Pulmonary artery endothelial cell (primary cell): ENCODE measurements at regions not wholly inside any gene's neighbourhood (a gene's known extent, or its start where the extent isn't known, plus 50 kb on each side); places are given as distances from the start of the nearest gene placed in this dataset.

Experiments
- DNase-seq: peaks from one replicate; pipeline ENCODE4 v3.0.0-alpha.2; 2011; ENCODE audit warnings: low read depth, low spot score

DNA sequence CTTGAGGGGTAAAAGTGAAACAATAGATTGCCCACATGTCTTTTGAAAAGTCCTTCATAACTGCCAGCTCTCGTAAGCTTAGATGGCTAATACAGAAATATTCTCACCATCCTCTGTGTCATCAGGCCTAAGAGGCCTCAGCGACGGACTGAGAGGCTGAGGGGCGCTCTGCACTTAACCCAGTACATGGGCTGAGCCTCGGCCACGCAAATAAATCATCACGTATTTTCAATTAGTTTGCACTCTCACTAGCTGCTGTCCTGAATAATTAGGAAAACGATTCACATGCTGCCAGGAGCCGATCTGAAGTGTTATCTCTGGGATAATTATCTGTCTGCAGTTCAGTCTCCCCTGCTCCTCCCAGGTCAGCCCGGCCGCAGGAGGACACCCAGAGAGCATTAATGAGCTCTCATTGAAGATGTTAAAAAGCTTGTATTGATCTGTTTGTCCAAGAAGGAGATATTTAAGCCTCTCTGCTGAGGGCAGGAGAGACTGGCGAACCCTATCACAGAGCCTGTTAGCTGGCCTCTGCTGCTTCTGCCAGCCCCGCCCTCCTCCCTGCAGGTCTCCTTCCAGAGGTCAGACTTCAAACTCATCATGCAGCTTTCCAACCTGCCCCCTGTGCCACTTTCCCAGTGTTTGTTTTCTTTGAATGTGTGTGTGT is 1051.3 kb downstream of the VRK1 start:
- no peak for DNase-seq

DNA sequence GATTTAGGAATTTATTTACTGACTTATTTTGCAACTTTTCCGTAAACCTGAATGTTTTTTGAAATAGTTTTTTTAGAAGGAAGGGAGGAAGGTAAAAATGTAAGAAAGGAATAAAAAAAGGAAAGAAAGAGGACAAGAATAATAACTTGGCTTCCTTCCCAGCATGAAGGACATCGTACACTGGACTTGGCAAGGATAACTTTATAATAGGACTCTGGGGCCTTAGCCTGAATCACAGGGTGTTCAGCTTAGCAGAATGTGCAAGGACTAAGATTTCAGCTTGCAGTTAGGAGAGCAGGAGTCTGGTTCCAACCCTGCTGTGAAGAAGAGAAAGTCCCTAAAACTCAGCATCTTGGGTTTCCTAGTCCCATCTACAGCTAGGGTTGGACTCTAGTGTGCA is 1053.3 kb downstream of the VRK1 start:
- no peak for DNase-seq

DNA sequence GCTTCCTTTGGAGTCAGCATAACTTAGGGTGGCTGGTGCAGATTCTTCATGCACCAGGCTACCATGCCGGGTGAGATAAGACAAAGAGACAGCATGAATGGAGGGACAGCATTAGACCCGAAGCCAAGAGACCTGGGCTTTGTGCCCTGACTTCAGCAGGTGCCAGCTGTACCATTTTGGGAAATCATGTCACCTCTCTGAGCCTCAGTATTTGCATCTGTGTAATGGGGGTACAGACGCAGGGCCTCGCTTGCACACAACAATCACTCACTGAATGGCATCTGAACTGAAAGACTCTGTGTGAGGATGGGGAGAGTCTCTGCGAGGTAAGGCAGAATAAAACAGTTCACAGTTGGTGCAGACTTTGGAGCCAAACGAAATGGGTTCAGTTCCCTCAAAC is 1053.7 kb downstream of the VRK1 start:
- no peak for DNase-seq

DNA sequence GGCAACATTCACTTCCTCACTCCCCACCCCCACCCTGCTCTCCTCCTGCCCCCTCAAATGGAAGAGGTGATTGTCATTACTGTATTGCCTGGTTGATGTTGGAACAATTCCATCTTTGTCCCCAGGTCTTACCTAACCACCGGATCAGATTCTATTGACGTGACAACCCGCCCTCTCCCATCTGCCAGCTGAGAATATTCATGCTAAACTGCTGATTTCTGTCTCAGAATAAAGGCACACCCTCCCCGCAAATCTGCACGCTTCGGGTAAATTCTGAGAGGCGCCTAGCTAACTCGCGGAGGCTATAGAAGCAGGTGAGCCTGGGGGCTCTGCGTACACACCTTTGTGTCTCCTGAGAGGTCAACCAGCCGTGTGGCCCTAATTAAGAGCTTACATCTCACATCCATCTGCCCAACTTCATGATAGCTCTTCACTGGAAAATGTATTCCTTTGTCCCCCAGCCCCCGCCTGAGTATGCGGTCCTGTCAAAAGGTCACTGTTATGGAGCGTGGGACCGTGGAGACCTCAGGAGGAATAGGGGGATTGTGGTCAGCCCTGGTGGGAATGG is 1054.3 kb downstream of the VRK1 start:
- no peak for DNase-seq

DNA sequence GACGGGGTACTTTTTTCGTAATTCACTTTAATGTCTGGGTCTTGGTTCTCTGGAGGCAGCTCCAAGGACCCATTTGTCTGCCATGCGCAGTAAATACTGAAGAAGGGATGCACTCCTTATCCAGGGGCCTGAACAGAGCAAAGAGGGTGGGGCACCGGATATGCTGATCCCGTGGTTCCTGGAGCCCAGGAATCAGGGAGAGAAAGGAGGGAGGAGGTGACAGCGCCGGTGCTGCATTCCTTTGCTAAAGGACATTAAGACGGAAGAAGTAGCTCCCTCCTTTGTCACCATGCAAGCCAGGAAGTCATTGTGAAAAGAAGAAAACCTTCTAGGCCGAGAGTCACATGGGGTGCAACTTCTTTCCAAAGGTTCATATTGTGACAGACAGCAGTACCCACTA is 1057.7 kb downstream of the VRK1 start:
- DNase-seq, result no peak

DNA sequence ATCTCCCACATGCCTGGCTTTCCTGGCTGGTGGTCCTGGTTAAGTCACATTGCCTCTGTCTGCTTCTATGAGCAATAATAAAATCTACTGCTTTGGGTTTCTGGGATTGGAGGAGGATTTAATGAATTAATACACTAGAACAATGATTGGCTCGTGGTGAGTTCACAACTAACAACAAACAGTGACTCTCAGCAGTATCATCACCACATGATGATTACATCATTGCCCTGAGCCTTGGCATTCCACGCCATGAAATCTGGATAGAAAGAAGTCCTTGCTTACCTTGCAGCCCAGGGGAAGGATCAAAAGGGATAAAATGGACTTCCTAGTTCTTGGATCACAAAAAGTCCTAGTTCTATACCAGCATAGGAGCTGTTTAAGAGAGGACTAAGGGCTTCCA is 1069.0 kb downstream of the VRK1 start:
- DNase-seq, result no peak

DNA sequence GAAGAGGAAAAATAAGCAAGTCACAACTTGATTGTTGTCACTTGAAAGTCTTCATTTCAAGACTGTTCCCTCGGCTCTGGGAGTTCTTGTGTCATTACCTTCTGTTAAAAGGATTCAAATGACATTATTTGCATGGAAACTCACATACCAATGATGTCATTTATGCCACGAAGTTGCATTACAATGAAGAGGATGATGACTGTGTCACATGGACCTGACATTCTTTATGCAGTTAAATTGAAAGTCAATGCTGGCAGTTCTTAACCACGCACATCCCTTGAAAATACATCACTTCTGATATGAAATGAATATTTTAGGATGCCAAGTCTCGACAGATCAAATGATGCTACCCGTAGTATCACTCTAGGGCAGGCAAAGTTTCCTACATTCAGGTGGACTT is 1069.5 kb downstream of the VRK1 start:
- DNase-seq, result no peak

DNA sequence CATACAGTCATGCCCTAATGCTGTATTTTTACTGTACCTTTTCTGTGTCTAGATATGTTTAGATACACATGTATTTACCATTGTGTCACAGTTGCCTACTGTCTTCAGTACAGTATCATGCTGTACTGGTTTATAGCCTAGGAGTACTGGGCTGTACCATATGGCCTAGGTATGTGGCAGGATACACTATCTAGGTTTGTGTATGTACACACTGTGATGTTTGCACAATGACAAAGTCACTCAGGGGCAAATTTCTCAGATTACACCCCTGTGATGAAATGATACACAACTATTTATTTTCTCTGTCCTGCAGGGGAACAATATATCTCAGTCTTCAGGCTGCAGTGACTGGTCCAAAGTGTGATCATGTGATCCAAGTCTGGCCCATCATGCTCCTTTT is 1076.1 kb downstream of the VRK1 start:
- no peak for DNase-seq

DNA sequence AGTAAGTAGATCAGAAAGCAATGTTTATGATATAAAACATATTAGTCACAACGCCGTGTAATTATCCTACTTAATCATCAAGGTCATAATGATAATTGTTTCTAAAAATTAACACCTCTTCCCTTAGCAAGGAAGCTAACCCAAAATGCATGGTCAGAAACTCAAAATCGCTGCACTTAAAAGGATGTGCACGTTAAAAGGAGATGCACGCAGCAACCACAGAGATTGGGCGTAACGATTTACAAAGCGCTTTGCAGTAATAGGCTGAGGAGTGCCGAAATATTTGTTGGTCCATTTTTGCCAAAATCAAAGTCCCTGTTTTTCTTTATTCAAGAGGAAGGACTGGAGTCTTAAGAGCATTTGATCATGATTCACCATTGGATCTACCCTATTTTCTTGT is 1077.2 kb downstream of the VRK1 start:
- no peak for DNase-seq

DNA sequence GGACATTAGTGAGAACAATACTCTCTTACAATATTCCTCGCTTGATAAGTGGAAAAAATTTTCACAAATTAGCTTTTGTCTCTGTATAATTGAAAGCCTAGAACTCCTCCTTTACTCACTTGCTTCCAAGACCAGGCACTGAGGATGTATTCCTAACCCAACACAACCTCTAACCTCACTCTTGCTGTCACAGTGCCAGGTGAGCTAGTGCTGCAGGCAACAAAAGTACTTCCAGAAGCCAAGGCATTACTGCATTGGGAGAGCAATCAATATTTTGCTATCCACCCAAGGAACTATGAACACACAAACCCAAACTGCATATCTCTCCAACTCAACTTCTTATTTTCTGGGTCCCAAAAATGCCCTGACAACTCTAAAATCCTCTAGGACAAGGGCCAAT is 1081.0 kb downstream of the VRK1 start:
- no peak for DNase-seq

DNA sequence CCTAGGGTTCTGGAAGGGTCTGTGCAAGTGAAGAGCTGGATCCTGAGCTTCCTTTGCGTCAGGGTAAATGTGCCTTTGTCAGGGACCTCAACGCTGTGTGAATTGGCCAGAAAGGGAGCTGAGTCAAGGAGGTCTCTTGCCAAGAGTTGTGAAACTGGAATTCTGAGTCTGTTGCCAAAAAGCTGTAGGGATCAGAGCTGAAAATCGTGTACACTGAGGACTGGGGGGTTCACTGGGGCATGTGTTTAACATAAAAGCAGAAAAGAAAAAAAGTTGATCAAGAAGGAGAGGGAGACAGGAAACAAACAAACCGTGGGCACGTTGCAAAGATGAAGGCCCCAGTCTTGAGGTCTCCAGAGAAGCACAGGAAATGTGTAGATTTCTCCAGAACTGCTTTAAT is 1081.5 kb downstream of the VRK1 start:
- no peak for DNase-seq

DNA sequence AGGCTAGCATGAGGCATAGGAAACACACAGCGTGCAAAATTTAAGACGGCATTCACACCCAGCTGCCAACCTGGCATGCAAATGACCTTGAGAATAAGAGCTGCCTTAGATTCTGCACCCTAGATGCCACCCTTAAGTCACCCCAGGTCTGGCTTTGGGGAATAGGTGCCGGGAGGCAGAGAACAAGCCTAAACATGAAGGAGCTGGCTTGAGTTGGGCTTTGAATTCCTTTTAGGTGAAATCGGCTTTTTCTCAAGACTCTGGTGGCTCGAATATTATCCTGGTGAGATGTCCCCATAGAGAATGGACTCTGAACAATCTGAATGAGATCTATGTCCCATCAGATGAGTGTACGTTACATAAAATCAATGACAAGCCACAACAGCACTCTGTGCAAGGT is 1090.5 kb downstream of the VRK1 start:
- DNase-seq, result no peak

DNA sequence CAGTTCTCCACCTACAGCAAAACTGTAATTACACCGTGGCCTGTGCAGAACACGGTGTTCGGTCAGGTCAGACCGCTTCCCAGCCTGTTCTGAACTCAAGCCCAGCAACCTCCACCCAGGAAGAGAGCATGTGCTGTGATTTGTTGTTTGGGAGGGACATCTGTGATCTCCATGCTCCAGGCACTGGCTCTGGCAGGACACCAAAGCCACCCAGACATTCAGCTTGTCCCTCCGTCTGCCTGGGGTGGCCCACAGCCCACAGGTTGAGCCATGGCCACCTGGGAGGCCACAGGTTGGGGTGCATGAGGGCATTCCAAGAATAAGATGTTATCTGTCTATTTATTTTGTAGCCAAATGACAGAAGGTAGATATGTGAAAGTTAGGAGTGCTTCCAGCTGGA is 1091.1 kb downstream of the VRK1 start:
- no peak for DNase-seq

DNA sequence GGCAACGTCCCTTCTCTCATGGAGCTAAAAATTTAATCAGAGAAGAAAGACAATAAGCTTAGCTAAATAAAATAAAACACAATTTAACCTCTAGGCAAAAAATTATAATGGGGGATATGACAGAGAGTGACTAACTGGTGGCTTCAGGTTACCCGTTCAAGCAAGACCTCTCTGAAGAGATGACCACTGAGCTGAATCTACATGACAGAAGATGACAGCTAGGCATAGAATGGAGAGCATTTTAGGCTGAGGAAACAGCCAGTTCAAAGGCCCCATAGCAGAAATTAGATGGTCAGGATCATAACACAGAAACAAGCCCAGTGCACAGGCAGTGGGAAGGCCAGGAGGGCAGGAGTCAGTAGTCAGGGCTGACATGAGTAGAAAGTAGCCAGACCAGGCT is 1094.3 kb downstream of the VRK1 start:
- DNase-seq, result no peak

DNA sequence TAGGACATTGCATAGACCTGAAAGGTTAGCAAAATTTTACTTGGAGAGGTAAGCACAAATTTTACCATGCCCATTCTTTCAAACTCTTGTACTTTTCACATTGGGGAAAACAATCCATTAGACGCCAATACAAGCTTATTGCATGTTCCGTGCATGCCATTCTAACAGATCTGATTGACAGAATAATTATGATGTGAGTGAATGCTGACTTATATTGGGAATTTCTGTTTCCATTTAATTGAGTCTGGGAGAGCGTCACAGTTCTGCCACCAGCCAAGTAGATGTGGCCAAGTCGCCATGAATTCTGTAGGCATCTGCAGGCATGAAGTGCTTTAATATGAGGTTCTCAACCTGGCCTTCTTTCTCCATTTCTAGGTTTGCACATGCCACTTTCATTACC is 1097.4 kb downstream of the VRK1 start:
- no peak for DNase-seq

DNA sequence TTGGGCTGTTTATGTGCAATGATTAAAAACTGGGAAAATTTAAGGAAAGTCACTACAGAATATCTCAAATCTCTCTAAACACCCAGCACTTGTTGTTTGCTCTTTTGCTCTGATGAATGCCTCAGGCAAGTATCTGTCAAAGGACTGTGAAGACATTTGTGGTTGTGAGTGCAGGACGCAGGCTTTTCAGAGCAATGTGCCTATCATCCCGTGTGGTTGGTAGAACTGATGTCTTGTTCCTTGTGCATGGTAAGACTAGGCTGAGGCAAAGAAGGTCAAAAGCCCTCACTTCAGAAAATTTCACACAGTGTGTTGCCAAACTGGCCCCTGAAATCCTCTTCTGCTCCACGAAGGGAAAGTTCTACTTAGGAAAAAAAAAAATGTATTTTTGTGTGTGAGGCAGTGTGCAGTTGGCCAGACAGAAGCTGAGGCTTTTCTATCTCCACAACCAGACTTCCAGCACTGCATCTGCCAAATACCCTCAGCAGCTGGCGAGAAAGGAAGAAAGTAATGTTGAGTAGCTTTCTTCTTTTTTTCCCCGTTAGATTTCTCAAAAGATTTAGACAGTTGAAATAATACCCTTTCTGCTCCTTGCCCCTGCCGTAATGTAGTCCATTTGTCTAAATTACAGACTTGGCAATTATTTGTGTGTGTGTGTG is 1103.1 kb downstream of the VRK1 start:
- no peak for DNase-seq

DNA sequence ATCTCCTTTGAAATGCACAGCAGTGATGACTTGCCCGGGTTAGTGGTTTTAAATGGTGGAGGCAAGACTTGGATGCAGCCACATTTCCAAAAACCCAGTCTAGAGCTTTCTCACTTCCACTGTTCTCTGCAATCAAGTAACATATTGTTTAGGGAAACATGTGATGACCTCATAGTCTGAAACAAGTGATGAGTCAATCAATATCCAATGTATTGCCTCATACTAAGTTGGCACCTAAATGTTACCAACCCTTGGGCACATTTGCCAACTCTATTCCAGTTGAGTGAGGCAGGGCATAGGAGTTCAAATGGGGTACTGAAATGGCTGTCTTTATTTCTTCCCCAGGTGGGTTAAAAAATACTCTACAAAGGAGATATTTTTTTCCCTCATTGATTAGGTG is 1105.4 kb downstream of the VRK1 start:
- no peak for DNase-seq

DNA sequence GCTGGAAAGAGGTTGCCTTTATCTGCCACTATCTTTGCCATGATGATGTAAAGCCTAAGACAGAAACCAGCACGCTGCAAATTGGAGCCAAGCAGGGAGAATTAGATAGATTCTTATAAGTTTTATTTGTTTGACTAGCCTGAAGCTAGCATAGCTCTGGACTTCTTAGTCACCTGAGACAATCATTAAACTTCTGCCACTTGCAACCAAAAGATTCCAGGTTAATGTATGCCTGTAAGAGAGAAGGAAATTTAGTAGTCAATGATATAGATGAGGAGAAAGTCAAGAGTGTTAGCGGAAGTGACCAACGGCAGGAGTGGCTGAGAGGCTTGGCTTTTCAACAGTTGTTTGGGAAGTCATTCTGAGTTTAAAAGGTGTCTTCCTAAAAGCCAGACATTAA is 1106.6 kb downstream of the VRK1 start:
- no peak for DNase-seq

DNA sequence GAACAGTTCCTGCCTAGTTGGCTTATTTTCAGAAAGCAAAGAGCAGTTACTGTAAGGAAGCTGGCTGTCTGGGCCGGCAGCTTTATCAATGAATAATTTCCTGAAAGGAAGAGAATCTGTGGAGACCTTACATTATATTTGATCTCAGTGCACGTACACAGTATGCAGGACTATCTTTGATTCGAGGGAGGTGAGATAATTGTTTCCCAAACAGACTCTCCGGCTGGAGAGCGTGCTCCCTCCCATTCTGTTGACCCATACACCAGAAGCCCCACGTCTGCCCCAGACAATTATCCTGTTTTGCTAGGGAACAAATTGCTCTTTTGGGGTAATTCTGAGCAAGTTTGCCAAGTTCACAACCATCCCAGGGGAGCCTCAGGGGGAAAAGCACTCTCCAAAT is 1115.0 kb downstream of the VRK1 start:
- no peak for DNase-seq

DNA sequence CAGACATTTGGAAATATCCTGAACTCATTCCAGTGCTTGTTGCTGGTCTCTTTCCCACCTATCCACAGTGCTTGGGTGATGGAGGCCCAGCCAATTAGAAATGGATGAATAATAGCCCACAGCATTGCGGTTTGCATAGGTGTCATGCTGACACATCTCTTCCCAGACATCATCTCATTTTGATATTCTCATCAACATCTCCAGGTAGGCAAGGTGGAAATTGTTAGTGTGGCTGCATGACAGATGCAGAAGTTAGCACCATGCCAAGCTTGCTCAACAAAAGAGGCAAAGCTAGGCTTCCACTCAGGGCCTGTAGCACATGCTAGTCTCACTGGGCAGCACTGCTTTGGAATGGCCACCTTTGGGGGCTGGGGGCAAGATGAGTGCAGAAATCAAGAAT is 1118.9 kb downstream of the VRK1 start:
- no peak for DNase-seq

DNA sequence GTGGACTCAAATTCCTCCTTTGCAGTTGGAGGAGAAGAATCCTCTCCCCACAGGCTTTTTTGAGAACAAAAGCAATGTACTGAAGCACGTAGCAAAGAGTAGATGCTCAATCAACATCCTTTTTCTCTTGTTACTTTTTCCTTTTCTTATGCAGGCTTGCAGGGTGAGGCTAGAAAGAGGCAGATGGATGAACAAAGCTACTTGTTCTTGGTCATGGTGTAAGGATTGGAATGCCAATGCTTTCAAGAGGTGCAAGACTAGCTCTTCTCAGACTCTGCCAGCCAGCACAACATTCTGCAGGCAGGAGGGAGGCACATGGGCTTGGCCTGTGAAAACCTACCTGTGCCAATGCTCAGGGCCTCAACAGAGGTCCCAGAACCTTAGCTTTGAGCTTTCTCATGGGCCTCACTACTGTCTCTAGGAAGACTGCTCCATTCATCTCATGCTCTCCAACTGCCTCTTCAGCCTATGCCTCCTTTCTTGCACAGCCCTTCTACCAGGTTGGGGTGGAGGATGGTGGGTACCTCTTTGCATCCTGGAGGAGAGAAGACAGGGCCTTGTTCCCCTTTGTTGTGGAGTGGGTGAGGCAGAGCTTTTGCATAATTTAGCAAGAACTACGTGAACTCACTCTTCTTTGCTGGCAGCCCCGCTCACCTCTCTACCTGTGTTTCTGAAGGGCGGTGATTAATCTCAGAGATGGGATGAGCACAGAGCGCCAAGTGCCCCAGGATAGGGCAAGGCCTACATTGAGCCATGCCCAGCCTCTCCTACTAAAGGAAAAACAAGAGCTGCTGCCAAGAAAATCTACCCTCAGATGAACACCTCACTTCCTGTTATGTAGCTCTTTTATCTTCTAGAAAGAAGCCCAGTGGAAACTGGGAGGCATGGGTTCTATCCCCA is 1119.7 kb downstream of the VRK1 start:
- DNase-seq, result no peak

DNA sequence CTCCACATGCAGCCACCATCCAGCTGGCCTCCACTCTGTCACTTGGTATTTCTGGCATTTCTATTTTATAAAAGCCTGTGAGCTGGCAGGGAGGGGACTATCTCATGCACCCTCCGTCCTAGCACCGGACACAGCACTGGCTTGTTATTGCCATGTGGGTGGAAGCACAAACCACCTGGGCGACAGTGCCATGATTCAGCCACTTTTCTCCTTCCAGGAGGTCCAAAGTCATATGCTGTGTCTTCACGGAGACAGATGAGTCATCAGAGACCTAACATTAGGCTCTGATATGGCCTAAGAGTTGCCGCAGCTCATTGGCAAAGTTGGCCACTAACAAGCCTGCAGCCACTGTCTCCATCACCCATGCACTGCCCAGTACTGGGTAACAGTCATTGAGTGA is 1123.0 kb downstream of the VRK1 start:
- DNase-seq, result no peak
